Astrocyte (in vitro differentiated cells and primary cell): ENCODE measurements at regions not wholly inside any gene's neighbourhood (a gene's known extent, or its start where the extent isn't known, plus 50 kb on each side); places are given as distances from the start of the nearest gene placed in this dataset.

Source experiments
- DNase-seq: peaks from one replicate; pipeline ENCODE4 v3.0.0-alpha.2; 2010; ENCODE audit warnings: low read depth
- FAIRE-seq: peaks from 2 replicates; lab custom pipeline; 2011; peaks lifted over from hg19 to GRCh38; lab: Jason Lieb, UNC
- H2AFZ ChIP-seq: 2 replicates; pipeline ENCODE4 v1.6.0; 2012; ENCODE audit warnings: low read depth, low read length, inconsistent platforms
- H3K27ac ChIP-seq: 2 replicates; pipeline ENCODE4 v1.5.1; 2011; ENCODE audit warnings: low read depth, low read length, inconsistent platforms
- H3K27me3 ChIP-seq: 2 replicates; pipeline ENCODE4 v1.6.0; 2011; ENCODE audit warnings: low read length, inconsistent platforms; ENCODE audit not compliant: insufficient read depth
- H3K36me3 ChIP-seq: 2 replicates; pipeline ENCODE4 v1.5.1; 2011; ENCODE audit warnings: low read length, inconsistent platforms; ENCODE audit not compliant: insufficient read depth
- H3K4me1 ChIP-seq: 2 replicates; pipeline ENCODE4 v1.5.1; 2011; ENCODE audit warnings: low read length, inconsistent platforms; ENCODE audit not compliant: insufficient read depth
- H3K4me2 ChIP-seq: 2 replicates; pipeline ENCODE4 v1.6.0; 2012; ENCODE audit warnings: low read length, inconsistent platforms
- H3K4me3 ChIP-seq: 2 replicates; pipeline ENCODE4 v1.5.1; 2011; ENCODE audit warnings: low read depth, mild to moderate bottlenecking, low read length, inconsistent platforms; ENCODE audit not compliant: insufficient read depth
- H3K79me2 ChIP-seq: 2 replicates; pipeline ENCODE4 v1.6.0; 2012; ENCODE audit warnings: mild to moderate bottlenecking, low read length, inconsistent platforms; ENCODE audit not compliant: insufficient read depth
- H3K9ac ChIP-seq: 2 replicates; pipeline ENCODE4 v1.6.0; 2012; ENCODE audit warnings: mild to moderate bottlenecking, low read length, inconsistent platforms
- H3K9me3 ChIP-seq: 2 replicates; pipeline ENCODE4 v1.5.1; 2012; ENCODE audit warnings: low read depth, mild to moderate bottlenecking, low read length, inconsistent platforms; ENCODE audit not compliant: insufficient read depth
- H4K20me1 ChIP-seq: 2 replicates; pipeline ENCODE4 v1.6.0; 2012; ENCODE audit warnings: low read length, inconsistent platforms; ENCODE audit not compliant: insufficient read depth
- H3K27ac Mint-ChIP-seq: one replicate; pipeline ENCODE4 v1.8.0; 2021; ENCODE audit warnings: mild to moderate bottlenecking, mixed read lengths; ENCODE audit not compliant: unreplicated experiment
- H3K27me3 Mint-ChIP-seq: one replicate; pipeline ENCODE4 v1.8.0; 2021; ENCODE audit warnings: low read depth, mixed read lengths; ENCODE audit not compliant: unreplicated experiment
- H3K36me3 Mint-ChIP-seq: one replicate; pipeline ENCODE4 v1.8.0; 2021; ENCODE audit warnings: low read depth, mixed read lengths; ENCODE audit not compliant: unreplicated experiment
- H3K4me1 Mint-ChIP-seq: one replicate; pipeline ENCODE4 v1.8.0; 2021; ENCODE audit warnings: low read depth, mixed read lengths; ENCODE audit not compliant: unreplicated experiment
- H3K4me3 Mint-ChIP-seq: one replicate; pipeline ENCODE4 v1.8.0; 2021; ENCODE audit warnings: mild to moderate bottlenecking, moderate library complexity, mixed read lengths; ENCODE audit not compliant: unreplicated experiment
- H3K9me3 Mint-ChIP-seq: one replicate; pipeline ENCODE4 v1.8.0; 2021; ENCODE audit warnings: mild to moderate bottlenecking, mixed read lengths; ENCODE audit not compliant: unreplicated experiment
- CTCF ChIP-seq: IDR thresholded peaks from 2 replicates; pipeline ENCODE4 v1.5.1; 2011; ENCODE audit warnings: low read depth, mild to moderate bottlenecking, inconsistent platforms, low read length, moderate library complexity; ENCODE audit not compliant: insufficient read depth
- EZH2 ChIP-seq: IDR thresholded peaks from 2 replicates; pipeline ENCODE4 v1.6.1; 2012; ENCODE audit warnings: mild to moderate bottlenecking, low read length, inconsistent platforms; ENCODE audit not compliant: insufficient read depth

- Histone ChIP-seq H3K4me1 (no peaks in the 10 kb centered on the region), H4K20me1 (no peaks in the 10 kb centered on the region), H3K4me3 (no peak overlapping the region), H3K9me3 (no peaks in the 10 kb centered on the region), H3K36me3 (no peaks in the 10 kb centered on the region), H3K27me3 (no peaks in the 10 kb centered on the region), H3K9ac (no peak overlapping the region), H3K27ac (no peak overlapping the region), H3K4me2 (no peak overlapping the region), H2AFZ (no peak overlapping the region), H3K79me2 (no peaks in the 10 kb centered on the region)
- no peak for TF ChIP-seq EZH2
- no peaks in the 10 kb centered on the region for H3K36me3 Mint-ChIP-seq
- H3K27ac Mint-ChIP-seq, result no peak overlapping the region
- FAIRE-seq, result no peak
- H3K4me1 Mint-ChIP-seq, result no peaks in the 10 kb centered on the region
- no peaks in the 10 kb centered on the region for H3K27me3 Mint-ChIP-seq
- H3K4me3 Mint-ChIP-seq, result no peak overlapping the region
- DNase-seq, result no peak
- H3K9me3 Mint-ChIP-seq, result no peaks in the 10 kb centered on the region
These were observed 1203.9 kb downstream of the AMY1C start for GRCh38 chr1:104953555-104953954.

- no peak overlapping the region for H3K4me3 Mint-ChIP-seq
- H3K9me3 Mint-ChIP-seq, result no peaks in the 10 kb centered on the region
- H3K27me3 Mint-ChIP-seq, result no peaks in the 10 kb centered on the region
- no peaks in the 10 kb centered on the region for H3K9me3 ChIP-seq
- H3K27ac Mint-ChIP-seq, result no peak overlapping the region
- H3K79me2 ChIP-seq, result no peaks in the 10 kb centered on the region
- H3K9ac ChIP-seq, result no peak overlapping the region
- H3K4me3 ChIP-seq, result no peak overlapping the region
- H3K4me1 ChIP-seq, result no peaks in the 10 kb centered on the region
- no peak overlapping the region for H3K4me2 ChIP-seq
- TF ChIP-seq CTCF, result no peak
- no peak for TF ChIP-seq EZH2
- H2AFZ ChIP-seq, result no peak overlapping the region
- no peaks in the 10 kb centered on the region for H3K36me3 Mint-ChIP-seq
- no peak overlapping the region for H3K27ac ChIP-seq
- H3K36me3 ChIP-seq, result no peaks in the 10 kb centered on the region
- no peaks in the 10 kb centered on the region for H3K27me3 ChIP-seq
- H4K20me1 ChIP-seq, result no peaks in the 10 kb centered on the region
- H3K4me1 Mint-ChIP-seq, result no peaks in the 10 kb centered on the region
- no peak for DNase-seq
- FAIRE-seq, result no peak
These were observed 1223.8 kb downstream of the AMY1C start for GRCh38 chr1:104973516-104973915.

- no peak overlapping the region for H3K4me2 ChIP-seq
- H3K4me3 ChIP-seq, result no peak overlapping the region
- TF ChIP-seq EZH2 (no peak), CTCF (no peak)
- H3K9me3 ChIP-seq, result no peaks in the 10 kb centered on the region
- H3K9ac ChIP-seq, result no peak overlapping the region
- no peaks in the 10 kb centered on the region for H3K4me1 ChIP-seq
- no peaks in the 10 kb centered on the region for H3K36me3 ChIP-seq
- H3K27me3 ChIP-seq, result no peaks in the 10 kb centered on the region
- Mint-ChIP-seq H3K27me3 (no peaks in the 10 kb centered on the region), H3K9me3 (peaks cover under 1% of the 10 kb centered on the region), H3K36me3 (no peaks in the 10 kb centered on the region), H3K4me1 (no peaks in the 10 kb centered on the region), H3K27ac (no peak overlapping the region), H3K4me3 (no peak overlapping the region)
- no peak for FAIRE-seq
- no peaks in the 10 kb centered on the region for H4K20me1 ChIP-seq
- no peaks in the 10 kb centered on the region for H3K79me2 ChIP-seq
- no peak overlapping the region for H3K27ac ChIP-seq
- no peak overlapping the region for H2AFZ ChIP-seq
- DNase-seq, result no peak
These were observed 1230.0 kb downstream of the AMY1C start for GRCh38 chr1:104979651-104980050.
